GM12891 (cell line): ENCODE measurements at regions not wholly inside any gene's neighbourhood (a gene's known extent, or its start where the extent isn't known, plus 50 kb on each side); places are given as distances from the start of the nearest gene placed in this dataset.

ENCODE experiments used
- PAX5 ChIP-seq: IDR thresholded peaks from 2 replicates; pipeline ENCODE4 v1.6.1; 2011; ENCODE audit warnings: low read length, moderate library complexity, mild to moderate bottlenecking; ENCODE audit not compliant: insufficient read depth, severe bottlenecking
- POLR2A ChIP-seq: IDR thresholded peaks from 2 replicates; pipeline ENCODE4 v1.6.1; 2011; ENCODE audit warnings: low read depth, low read length, control low read depth
- POLR2AphosphoS5 ChIP-seq: IDR thresholded peaks from 2 replicates; pipeline ENCODE4 v1.6.1; 2011; ENCODE audit warnings: low read depth, low read length, control low read depth
- TAF1 ChIP-seq: IDR thresholded peaks from 2 replicates; pipeline ENCODE4 v1.6.1; 2011; ENCODE audit warnings: low read depth, low read length, control low read depth

DNA sequence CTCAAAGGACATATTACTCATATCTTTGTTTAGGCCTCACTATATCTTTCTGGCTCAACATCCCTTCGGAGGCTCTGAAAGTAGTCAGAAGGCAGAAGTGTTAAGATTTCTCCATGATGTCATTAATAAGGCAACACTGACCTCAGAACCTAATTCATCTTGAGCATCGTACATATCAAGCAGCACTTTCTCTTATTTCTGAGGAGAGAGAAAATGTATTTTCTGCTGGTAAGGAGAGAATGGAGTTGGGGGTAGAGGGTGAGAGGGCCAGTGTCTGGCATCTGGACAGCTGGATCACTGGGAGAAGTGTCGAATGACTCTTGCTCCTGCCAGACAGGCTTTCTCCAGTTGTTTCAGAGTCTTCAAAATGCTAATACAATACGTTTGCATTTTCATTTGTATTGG is 213.2 kb upstream of the PRICKLE1 start:
- TF ChIP-seq POLR2A (no peak), PAX5 (no peak), POLR2AphosphoS5 (no peak), TAF1 (no peak)
